Uterus (tissue), 2 donors: ENCODE measurements at regions not wholly inside any gene's neighbourhood (a gene's known extent, or its start where the extent isn't known, plus 50 kb on each side); places are given as distances from the start of the nearest gene placed in this dataset.

Source experiments
- POLR2A ChIP-seq, 2 donors: fragments of 450-650 bp; IDR thresholded peaks; one replicate each; pipeline ENCODE4 v1.6.1; 2016; ENCODE audit warnings: antibody characterized with exemption in 2 of 2, mild to moderate bottlenecking in 1 of 2, moderate library complexity in 1 of 2
- TF ChIP-seq, protein P1 (sequence below), 4 experiments: fragments of 200-600 bp in 2 of 4; fragments of 450-650 bp in 2 of 4; sonication (generic) in 2 of 4; IDR thresholded peaks; one replicate each; pipeline ENCODE4 v1.5.1; 2016 to 2019; ENCODE audit warnings: antibody characterized with exemption in 4 of 4, mild to moderate bottlenecking in 2 of 4, moderate library complexity in 1 of 4

DNA sequence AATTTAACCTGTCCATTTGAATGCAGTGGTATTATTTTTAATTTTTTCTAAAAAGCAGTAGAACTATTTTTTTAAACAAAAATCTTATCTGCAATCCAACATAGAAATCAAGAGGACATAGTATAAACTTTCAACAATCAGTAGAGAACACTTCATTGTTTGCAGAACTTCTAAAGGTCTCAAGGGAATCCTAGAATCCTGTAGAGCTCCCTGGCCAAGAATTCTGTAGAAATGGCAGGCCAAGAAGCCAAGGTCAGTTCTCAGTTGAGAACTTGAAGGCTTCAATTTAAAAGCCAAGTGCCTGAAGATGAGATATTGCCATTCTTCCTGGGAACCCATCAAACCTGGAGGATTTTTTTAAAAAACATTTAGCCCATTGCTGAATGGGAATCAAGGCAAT lies 199.2 kb upstream of the KLF4 start:
- TF ChIP-seq, protein P1, sequence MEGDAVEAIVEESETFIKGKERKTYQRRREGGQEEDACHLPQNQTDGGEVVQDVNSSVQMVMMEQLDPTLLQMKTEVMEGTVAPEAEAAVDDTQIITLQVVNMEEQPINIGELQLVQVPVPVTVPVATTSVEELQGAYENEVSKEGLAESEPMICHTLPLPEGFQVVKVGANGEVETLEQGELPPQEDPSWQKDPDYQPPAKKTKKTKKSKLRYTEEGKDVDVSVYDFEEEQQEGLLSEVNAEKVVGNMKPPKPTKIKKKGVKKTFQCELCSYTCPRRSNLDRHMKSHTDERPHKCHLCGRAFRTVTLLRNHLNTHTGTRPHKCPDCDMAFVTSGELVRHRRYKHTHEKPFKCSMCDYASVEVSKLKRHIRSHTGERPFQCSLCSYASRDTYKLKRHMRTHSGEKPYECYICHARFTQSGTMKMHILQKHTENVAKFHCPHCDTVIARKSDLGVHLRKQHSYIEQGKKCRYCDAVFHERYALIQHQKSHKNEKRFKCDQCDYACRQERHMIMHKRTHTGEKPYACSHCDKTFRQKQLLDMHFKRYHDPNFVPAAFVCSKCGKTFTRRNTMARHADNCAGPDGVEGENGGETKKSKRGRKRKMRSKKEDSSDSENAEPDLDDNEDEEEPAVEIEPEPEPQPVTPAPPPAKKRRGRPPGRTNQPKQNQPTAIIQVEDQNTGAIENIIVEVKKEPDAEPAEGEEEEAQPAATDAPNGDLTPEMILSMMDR (IDR thresholded peaks at IDR 0.05), result no peak
- TF ChIP-seq POLR2A (IDR thresholded peaks at IDR 0.05), result no peak
